DOHH2 (cell line): ENCODE measurements at regions not wholly inside any gene's neighbourhood (a gene's known extent, or its start where the extent isn't known, plus 50 kb on each side); places are given as distances from the start of the nearest gene placed in this dataset.

Experiments used
- H3F3A ChIP-seq: fragments of 200-600 bp; sonication (generic), shearing (Covaris generic); 2 replicates; pipeline ENCODE4 v1.6.0; 2016; ENCODE audit warnings: antibody characterized with exemption, mild to moderate bottlenecking; ENCODE audit not compliant: control insufficient read depth, insufficient read depth
- H3K27ac ChIP-seq: fragments of 200-600 bp; sonication (generic); 2 replicates; pipeline ENCODE4 v1.5.1; 2014; ENCODE audit warnings: low read depth, mild to moderate bottlenecking, low read length, moderate library complexity
- H3K27me3 ChIP-seq: fragments of 200-600 bp; sonication (generic); 2 replicates; pipeline ENCODE4 v1.6.1; 2014; ENCODE audit warnings: mild to moderate bottlenecking, low read length, mixed read lengths; ENCODE audit not compliant: control insufficient read depth
- H3K36me3 ChIP-seq: fragments of 200-600 bp; sonication (generic); 2 replicates; pipeline ENCODE4 v1.6.1; 2014; ENCODE audit warnings: mild to moderate bottlenecking, low read length, moderate library complexity, mixed read lengths; ENCODE audit not compliant: control insufficient read depth
- H3K4me1 ChIP-seq: fragments of 200-600 bp; sonication (generic); 2 replicates; pipeline ENCODE4 v1.6.1; 2014; ENCODE audit warnings: mild to moderate bottlenecking, low read length, mixed read lengths; ENCODE audit not compliant: control insufficient read depth
- H3K4me2 ChIP-seq: fragments of 200-600 bp; sonication (generic); 2 replicates; pipeline ENCODE4 v1.6.0; 2014; ENCODE audit warnings: mild to moderate bottlenecking, low read length, moderate library complexity
- H3K4me3 ChIP-seq: fragments of 200-600 bp; sonication (generic); 2 replicates; pipeline ENCODE4 v1.5.1; 2014; ENCODE audit warnings: mild to moderate bottlenecking, low read length, mixed read lengths
- H3K79me2 ChIP-seq: fragments of 200-600 bp; sonication (generic); 2 replicates; pipeline ENCODE4 v1.6.1; 2014; ENCODE audit warnings: mild to moderate bottlenecking, low read length, mixed read lengths; ENCODE audit not compliant: control insufficient read depth
- H3K9me2 ChIP-seq: fragments of 200-600 bp; sonication (generic); replicated peaks from 2 replicates; pipeline ENCODE4 v1.6.1; 2014; ENCODE audit warnings: mild to moderate bottlenecking, low read length, mixed read lengths; ENCODE audit not compliant: control insufficient read depth
- H3K9me3 ChIP-seq: fragments of 200-600 bp; sonication (generic); 2 replicates; pipeline ENCODE4 v1.6.1; 2014; ENCODE audit warnings: antibody characterized with exemption, low read length, mixed read lengths; ENCODE audit not compliant: control insufficient read depth, insufficient read depth
- H4K20me1 ChIP-seq: fragments of 200-600 bp; sonication (generic); 2 replicates; pipeline ENCODE4 v1.6.0; 2014; ENCODE audit warnings: low read depth, mild to moderate bottlenecking, antibody characterized with exemption, low read length, moderate library complexity; ENCODE audit not compliant: control insufficient read depth, insufficient read depth
- CTCF ChIP-seq: fragments of 200-600 bp; sonication (generic); IDR thresholded peaks from one replicate; pipeline ENCODE4 v1.5.1; 2014; ENCODE audit warnings: antibody characterized with exemption, mild to moderate bottlenecking, low read depth, low read length; ENCODE audit not compliant: poor library complexity, severe bottlenecking
- EZH2phosphoT487 ChIP-seq: fragments of 200-600 bp; sonication (generic); IDR thresholded peaks from 2 replicates; pipeline ENCODE4 v1.6.1; 2017; ENCODE audit warnings: borderline replicate concordance, mild to moderate bottlenecking, antibody characterized with exemption, low read length, moderate library complexity, mixed read lengths

- no peaks in the 10 kb centered on the region for H3K9me3 ChIP-seq
- no peak overlapping the region for H3K27ac ChIP-seq
- H3K9me2 ChIP-seq, result no peaks in the 10 kb centered on the region
- H3K27me3 ChIP-seq, result peaks cover 19% of the 10 kb centered on the region
- H4K20me1 ChIP-seq, result no peaks in the 10 kb centered on the region
- no peaks in the 10 kb centered on the region for H3F3A ChIP-seq
- no peak overlapping the region for H3K4me3 ChIP-seq
- TF ChIP-seq CTCF, result no peak
- no peak for TF ChIP-seq EZH2phosphoT487
- no peak overlapping the region for H3K4me2 ChIP-seq
- no peaks in the 10 kb centered on the region for H3K79me2 ChIP-seq
- H3K36me3 ChIP-seq, result no peaks in the 10 kb centered on the region
- no peaks in the 10 kb centered on the region for H3K4me1 ChIP-seq
Measured at GRCh38 chr17:65314212-65314611, 177.0 kb downstream of the RGS9 start.

DNA sequence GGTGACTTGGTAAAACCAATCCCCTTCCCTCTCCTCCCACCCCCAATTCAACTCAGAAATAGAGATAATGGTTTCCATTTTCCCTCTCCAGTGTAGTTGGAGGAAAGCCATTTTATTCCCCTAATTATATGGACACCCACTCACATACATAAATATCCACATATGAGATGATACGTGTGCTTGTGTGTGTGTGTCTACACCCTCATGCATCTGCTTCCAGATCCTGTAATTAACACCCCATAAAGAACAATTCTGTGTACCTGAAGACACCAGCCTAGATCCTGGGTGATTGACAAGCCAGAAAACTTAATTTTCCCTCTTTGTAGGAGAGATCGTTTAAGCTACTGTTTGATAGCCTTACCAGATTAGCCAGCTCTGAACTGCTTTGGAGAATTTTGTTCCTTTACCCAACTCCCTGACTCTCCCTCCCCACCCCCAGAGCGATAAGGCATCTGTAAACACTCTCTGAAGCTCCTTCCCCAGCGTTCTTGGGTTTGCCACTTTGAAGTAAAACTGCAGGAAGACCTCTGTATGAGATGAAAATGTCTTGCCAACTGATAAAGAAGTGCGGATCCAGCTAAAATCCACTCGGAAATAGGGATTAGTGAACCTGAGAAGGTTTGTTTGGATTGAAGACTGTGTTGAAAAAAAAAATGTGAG lies 175.7 kb downstream of the RGS9 start:
- Histone ChIP-seq H3K79me2 (no peaks in the 10 kb centered on the region), H3K36me3 (no peaks in the 10 kb centered on the region), H3K27ac (no peak overlapping the region), H3K9me2 (no peaks in the 10 kb centered on the region), H3K27me3 (peaks cover 19% of the 10 kb centered on the region), H3K9me3 (no peaks in the 10 kb centered on the region), H3K4me1 (no peaks in the 10 kb centered on the region), H3K4me3 (no peak overlapping the region), H3K4me2 (no peak overlapping the region), H4K20me1 (no peaks in the 10 kb centered on the region), H3F3A (no peaks in the 10 kb centered on the region)
- TF ChIP-seq CTCF, result no peak
- no peak for TF ChIP-seq EZH2phosphoT487

- no peak for TF ChIP-seq EZH2phosphoT487
- no peak for TF ChIP-seq CTCF
- Histone ChIP-seq H3K4me1 (no peaks in the 10 kb centered on the region), H3K27me3 (peaks cover 16% of the 10 kb centered on the region), H3K36me3 (no peaks in the 10 kb centered on the region), H3F3A (no peaks in the 10 kb centered on the region), H3K79me2 (no peaks in the 10 kb centered on the region), H3K9me3 (no peaks in the 10 kb centered on the region), H3K27ac (no peak overlapping the region), H3K4me3 (no peak overlapping the region), H4K20me1 (no peaks in the 10 kb centered on the region), H3K4me2 (no peak overlapping the region), H3K9me2 (no peaks in the 10 kb centered on the region)
Measured at GRCh38 chr17:65311261-65311660, 174.1 kb downstream of the RGS9 start.
